GM12801 (cell line): ENCODE measurements at regions not wholly inside any gene's neighbourhood (a gene's known extent, or its start where the extent isn't known, plus 50 kb on each side); places are given as distances from the start of the nearest gene placed in this dataset.

Experiments used
- TF ChIP-seq, protein P1 (sequence below): IDR thresholded peaks from one replicate; pipeline ENCODE4 v1.5.1; 2011; ENCODE audit warnings: control low read depth; ENCODE audit not compliant: insufficient read length; ENCODE audit errors: extremely low read depth

DNA sequence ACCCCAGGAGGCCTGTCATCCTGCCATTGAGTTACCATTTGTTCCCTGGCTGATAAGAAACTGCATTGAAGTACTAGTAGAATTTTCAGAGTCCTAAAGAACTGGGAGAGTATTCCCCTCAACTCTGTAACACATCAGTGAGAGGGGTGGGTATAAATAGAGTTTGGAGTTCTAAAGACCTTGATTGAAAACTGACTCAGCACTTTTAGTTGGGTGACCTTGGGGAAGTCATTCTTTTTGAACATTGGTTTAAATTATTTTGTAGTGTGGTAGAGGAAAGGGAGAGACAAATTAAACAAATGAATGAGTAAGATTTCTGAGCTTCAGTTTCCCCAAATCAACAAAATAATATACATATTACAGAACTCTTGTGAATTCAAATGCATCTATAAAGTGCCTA, 344.5 kb upstream of the THBS1 start:
- TF ChIP-seq, protein P1, sequence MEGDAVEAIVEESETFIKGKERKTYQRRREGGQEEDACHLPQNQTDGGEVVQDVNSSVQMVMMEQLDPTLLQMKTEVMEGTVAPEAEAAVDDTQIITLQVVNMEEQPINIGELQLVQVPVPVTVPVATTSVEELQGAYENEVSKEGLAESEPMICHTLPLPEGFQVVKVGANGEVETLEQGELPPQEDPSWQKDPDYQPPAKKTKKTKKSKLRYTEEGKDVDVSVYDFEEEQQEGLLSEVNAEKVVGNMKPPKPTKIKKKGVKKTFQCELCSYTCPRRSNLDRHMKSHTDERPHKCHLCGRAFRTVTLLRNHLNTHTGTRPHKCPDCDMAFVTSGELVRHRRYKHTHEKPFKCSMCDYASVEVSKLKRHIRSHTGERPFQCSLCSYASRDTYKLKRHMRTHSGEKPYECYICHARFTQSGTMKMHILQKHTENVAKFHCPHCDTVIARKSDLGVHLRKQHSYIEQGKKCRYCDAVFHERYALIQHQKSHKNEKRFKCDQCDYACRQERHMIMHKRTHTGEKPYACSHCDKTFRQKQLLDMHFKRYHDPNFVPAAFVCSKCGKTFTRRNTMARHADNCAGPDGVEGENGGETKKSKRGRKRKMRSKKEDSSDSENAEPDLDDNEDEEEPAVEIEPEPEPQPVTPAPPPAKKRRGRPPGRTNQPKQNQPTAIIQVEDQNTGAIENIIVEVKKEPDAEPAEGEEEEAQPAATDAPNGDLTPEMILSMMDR, result no peak

DNA sequence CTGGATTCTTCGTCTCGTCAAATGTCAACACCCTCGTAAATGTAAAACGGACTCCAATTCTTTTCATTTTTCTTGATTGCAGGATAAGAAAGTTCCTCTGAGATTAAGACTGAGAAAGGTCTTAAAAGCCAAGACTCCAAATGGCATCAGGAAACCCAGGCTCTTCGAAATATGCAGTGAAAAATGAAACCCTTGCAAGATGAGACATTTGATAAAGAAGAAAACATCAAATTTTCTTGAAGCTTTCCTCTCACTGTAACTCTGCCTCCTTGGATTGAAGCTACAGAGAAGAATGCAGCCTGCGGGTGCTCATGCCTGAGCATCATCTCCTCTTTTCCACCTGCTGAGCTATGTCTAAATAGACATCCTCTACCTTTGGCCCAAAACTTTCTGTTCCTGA, 342.4 kb upstream of the THBS1 start:
- TF ChIP-seq, protein P1, result no peak

GRCh38 chr15:39239562-39239961, 341.3 kb upstream of the THBS1 start:
- TF ChIP-seq, protein P1, result no peak

GRCh38 chr15:39242345-39242744, 338.5 kb upstream of the THBS1 start:
- TF ChIP-seq, protein P1, result no peak

DNA sequence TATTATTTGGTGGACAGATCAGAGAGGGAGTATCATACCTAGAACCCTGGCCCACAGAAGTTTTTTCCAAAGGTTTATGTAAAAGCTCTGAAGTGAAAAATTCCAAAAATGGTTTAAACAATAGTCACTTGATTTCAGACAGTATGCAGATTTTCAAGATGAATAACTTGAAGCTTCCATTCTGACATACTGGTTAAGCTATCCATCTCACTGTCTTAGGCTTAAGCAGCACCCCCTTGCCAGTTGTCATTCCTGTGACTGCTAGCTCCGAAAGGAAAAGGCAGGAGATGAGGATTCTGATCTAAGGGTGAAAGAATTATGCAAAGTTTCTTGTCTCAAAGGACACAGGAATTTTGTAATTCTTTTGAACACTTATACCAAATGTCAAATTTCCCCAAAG, 337.5 kb upstream of the THBS1 start:
- TF ChIP-seq, protein P1, result no peak

DNA sequence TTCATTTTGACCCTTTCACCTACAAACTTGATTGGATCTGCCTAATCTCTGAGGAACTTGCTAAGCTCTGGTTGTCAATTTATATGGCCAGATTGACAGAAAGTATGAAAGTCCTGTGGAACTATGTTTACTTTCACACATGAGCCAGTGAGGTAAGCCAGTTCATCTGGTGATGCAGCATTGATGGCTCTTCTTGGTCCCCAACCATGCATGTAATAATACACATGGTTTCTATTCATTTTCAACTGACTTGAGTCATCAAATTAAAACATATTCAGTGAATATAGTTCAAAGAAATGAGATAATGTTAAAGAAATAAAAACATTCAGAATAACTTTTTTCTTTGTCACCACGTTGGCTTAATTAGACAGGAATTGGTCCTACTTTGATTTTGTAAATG, 336.1 kb upstream of the THBS1 start:
- TF ChIP-seq, protein P1, result no peak

GRCh38 chr15:39246523-39246922, 334.4 kb upstream of the THBS1 start:
- TF ChIP-seq, protein P1, result no peak

DNA sequence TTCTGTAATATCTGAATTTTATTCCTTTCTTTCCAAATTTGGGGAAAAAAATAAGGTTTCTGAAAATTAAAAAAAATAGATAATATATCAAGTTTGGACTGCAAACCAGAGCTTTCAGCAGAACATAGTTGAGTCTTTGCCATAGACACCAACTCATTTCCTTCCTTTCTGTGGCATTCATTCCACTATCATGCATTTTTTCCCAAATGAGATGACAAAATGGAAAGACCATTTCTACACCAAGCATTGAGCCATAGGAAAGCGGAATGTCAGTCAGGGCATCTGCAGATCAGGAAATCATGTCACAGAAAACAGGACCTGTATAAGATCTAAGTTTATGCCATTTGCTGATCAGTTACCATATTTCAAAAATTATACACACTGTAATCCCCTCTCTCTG, 333.3 kb upstream of the THBS1 start:
- TF ChIP-seq, protein P1, result no peak
